HCT116 (cell line): ENCODE measurements at regions not wholly inside any gene's neighbourhood (a gene's known extent, or its start where the extent isn't known, plus 50 kb on each side); places are given as distances from the start of the nearest gene placed in this dataset.

Experiments used
- ATAC-seq: fragments of 200-7000 bp; cut with Tn5 transposase; 2 replicates; pipeline ENCODE4 v1.9.1; 2020; ENCODE audit warnings: mild to moderate bottlenecking, moderate library complexity
- BruUV-seq: library from RNA; stranded (reverse); fragments of 400-500 nt; replicated peaks from 2 replicates; lab custom pipeline; 2021; lab: Mats Ljungman, UMichigan
- CTCF ChIA-PET: fragments of 300-600 bp; sonication (Branson Sonifier 250); formaldehyde crosslinking; loops from one replicate; lab custom pipeline; 2021; ENCODE audit warnings: antibody characterized with exemption; lab: Charles Lee
- POLR2A ChIA-PET: fragments of 300-600, 350-600 bp; sonication (Branson Sonifier 250); formaldehyde crosslinking; loops from one replicate; lab custom pipeline; 2021; ENCODE audit warnings: antibody characterized with exemption; lab: Charles Lee
- RAD21 ChIA-PET, 2 experiments: fragments of 300-600 bp; sonication (Branson Sonifier 250); formaldehyde crosslinking; loops; one replicate each; lab custom pipeline; 2023; ENCODE audit warnings: low total read pairs in 2 of 2; ENCODE audit not compliant: uncharacterized antibody in 2 of 2, unreplicated experiment in 2 of 2, low non-redundant PET in 1 of 2; lab: Charles Lee
- DNase-seq: peaks from one replicate; pipeline ENCODE4 v3.0.0-alpha.2; 2010; ENCODE audit warnings: low read depth, low spot score
- H2AFZ ChIP-seq: fragments of 200-600 bp; shearing (Covaris generic), sonication (generic); 2 replicates; pipeline ENCODE4 v1.6.1; 2017; ENCODE audit warnings: low read depth, mixed run types, mixed read lengths, antibody characterized with exemption, low read length; ENCODE audit not compliant: poor library complexity, severe bottlenecking
- H3K27ac ChIP-seq: 2 replicates; pipeline ENCODE4 v1.5.1; 2012; ENCODE audit warnings: low read depth, low read length
- H3K27me3 ChIP-seq: fragments of 200-600 bp; sonication (generic); 2 replicates; pipeline ENCODE4 v1.6.1; 2016; ENCODE audit warnings: mixed run types, low read length, mixed read lengths; ENCODE audit not compliant: insufficient read depth
- H3K36me3 ChIP-seq, 2 experiments: fragments of 200-500 bp in 1 of 2; fragments of 200-600 bp in 1 of 2; sonication (Bioruptor generic) in 1 of 2; sonication (generic) in 1 of 2; 2 replicates each; pipeline versions ENCODE4 v1.5.1 to v1.6.1; 2014 to 2016; ENCODE audit warnings: low read length in 2 of 2, inconsistent platforms in 1 of 2, mixed read lengths in 1 of 2, mixed run types in 1 of 2; ENCODE audit not compliant: insufficient read depth in 2 of 2, control insufficient read depth in 1 of 2
- H3K4me1 ChIP-seq, 2 experiments: fragments of 200-600 bp in 1 of 2; sonication (generic) in 1 of 2; 2 replicates each; pipeline versions ENCODE4 v1.5.1 to v1.6.1; 2012 to 2017; ENCODE audit warnings: low read length in 2 of 2, inconsistent platforms in 1 of 2, mild to moderate bottlenecking in 1 of 2, mixed read lengths in 1 of 2, mixed run types in 1 of 2, moderate library complexity in 1 of 2; ENCODE audit not compliant: insufficient read depth in 2 of 2, control insufficient read depth in 1 of 2
- H3K4me2 ChIP-seq: fragments of 200-600 bp; sonication (generic); 2 replicates; pipeline ENCODE4 v1.6.1; 2017; ENCODE audit warnings: mixed run types, low read length, mixed read lengths
- H3K4me3 ChIP-seq, 2 experiments: fragments of 200-600 bp in 1 of 2; sonication (generic) in 1 of 2; replicated peaks in 1 of 2; 2 replicates each; pipeline ENCODE4 v1.5.1; 2011 to 2016; ENCODE audit warnings: low read length in 2 of 2, control low read depth in 1 of 2, low read depth in 1 of 2, mild to moderate bottlenecking in 1 of 2, mixed read lengths in 1 of 2, mixed run types in 1 of 2
- H3K79me2 ChIP-seq: fragments of 200-600 bp; sonication (generic); 2 replicates; pipeline ENCODE4 v1.6.1; 2017; ENCODE audit warnings: mild to moderate bottlenecking, mixed run types, low read length, moderate library complexity, mixed read lengths; ENCODE audit not compliant: insufficient read depth
- H3K9ac ChIP-seq: fragments of 200-600 bp; sonication (generic); 2 replicates; pipeline ENCODE4 v1.6.1; 2016; ENCODE audit warnings: low read length, mixed read lengths
- H3K9me2 ChIP-seq: fragments of 200-600 bp; sonication (generic), shearing (Covaris generic); 2 replicates; pipeline ENCODE4 v1.6.1; 2017; ENCODE audit warnings: mixed run types, mild to moderate bottlenecking, moderate library complexity; ENCODE audit not compliant: insufficient read depth
- H3K9me3 ChIP-seq, 2 experiments: fragments of 200-500 bp in 1 of 2; fragments of 200-600 bp in 1 of 2; sonication (Bioruptor generic) in 1 of 2; sonication (generic) in 1 of 2; 2 replicates each; pipeline ENCODE4 v1.6.1; 2014 to 2017; ENCODE audit warnings: low read length in 2 of 2, mixed read lengths in 2 of 2, inconsistent platforms in 1 of 2, low read depth in 1 of 2, mild to moderate bottlenecking in 1 of 2, mixed run types in 1 of 2, moderate library complexity in 1 of 2; ENCODE audit not compliant: control insufficient read depth in 1 of 2, insufficient read depth in 1 of 2
- H4K20me1 ChIP-seq: fragments of 200-600 bp; sonication (generic), shearing (Covaris generic); 2 replicates; pipeline ENCODE4 v1.6.1; 2017; ENCODE audit warnings: mixed run types, mild to moderate bottlenecking, moderate library complexity; ENCODE audit not compliant: insufficient read depth
- CEBPB ChIP-seq: IDR thresholded peaks from 2 replicates; pipeline ENCODE4 v1.6.1; 2012; ENCODE audit warnings: low read depth
- EGR1 ChIP-seq: IDR thresholded peaks from 2 replicates; pipeline ENCODE4 v1.6.1; 2012; ENCODE audit warnings: low read depth
- ELF1 ChIP-seq: IDR thresholded peaks from 2 replicates; pipeline ENCODE4 v1.6.1; 2012; ENCODE audit warnings: low read depth, borderline replicate concordance
- EZH2 ChIP-seq: fragments of 200-600 bp; sonication (generic); IDR thresholded peaks from 2 replicates; pipeline ENCODE4 v1.6.1; 2017; ENCODE audit warnings: antibody characterized with exemption, mixed run types
- EZH2phosphoT487 ChIP-seq: fragments of 200-600 bp; IDR thresholded peaks from 2 replicates; pipeline ENCODE4 v1.6.1; 2018; ENCODE audit warnings: antibody characterized with exemption, borderline replicate concordance
- JUND ChIP-seq: IDR thresholded peaks from 2 replicates; pipeline ENCODE4 v1.6.1; 2012
- POLR2A ChIP-seq: IDR thresholded peaks from 2 replicates; pipeline ENCODE4 v1.7.0; 2011; ENCODE audit warnings: borderline replicate concordance; ENCODE audit not compliant: insufficient read depth, insufficient read length; ENCODE audit errors: extremely low read depth
- POLR2AphosphoS5 ChIP-seq: IDR thresholded peaks from 2 replicates; pipeline ENCODE4 v1.6.1; 2011; ENCODE audit warnings: mild to moderate bottlenecking, low read depth, low read length, moderate library complexity
- SIN3A ChIP-seq: IDR thresholded peaks from 2 replicates; pipeline ENCODE4 v1.6.1; 2012; ENCODE audit warnings: low read depth
- SP1 ChIP-seq: IDR thresholded peaks from 2 replicates; pipeline ENCODE4 v1.6.1; 2012; ENCODE audit warnings: low read depth
- SRF ChIP-seq: IDR thresholded peaks from 2 replicates; pipeline ENCODE4 v1.6.1; 2012; ENCODE audit warnings: low read depth
- TCF7L2 ChIP-seq: IDR thresholded peaks from 2 replicates; pipeline ENCODE4 v1.7.0; 2011; ENCODE audit warnings: borderline replicate concordance, inconsistent platforms; ENCODE audit not compliant: insufficient read depth, insufficient read length; ENCODE audit errors: extremely low read depth
- YY1 ChIP-seq: IDR thresholded peaks from 2 replicates; pipeline ENCODE4 v1.6.1; 2011; ENCODE audit warnings: low read length, low read depth, moderate library complexity, mild to moderate bottlenecking; ENCODE audit not compliant: insufficient replicate concordance; ENCODE audit errors: extremely low read depth
- ZFX ChIP-seq: fragments of 450-650 bp; IDR thresholded peaks from 2 replicates; pipeline ENCODE4 v1.6.1; 2017
- intact Hi-C: fragments of 100-400 bp; cut with micrococcal nuclease; formaldehyde crosslinking; loops from 2 replicates; pipeline ENCODE4 v1.10.0; 2022
- TF ChIP-seq, protein P1 (sequence below): IDR thresholded peaks from 2 replicates; pipeline ENCODE4 v1.6.1; 2012
- TF ChIP-seq, protein P2 (sequence below), 3 experiments: fragments of 200-600 bp in 1 of 3; sonication (generic) in 1 of 3; IDR thresholded peaks in 2 of 3; conservative IDR thresholded peaks in 1 of 3; 2 replicates each; pipeline ENCODE4 v1.5.1; 2012 to 2017; ENCODE audit warnings: low read depth in 2 of 3, low read length in 2 of 3, antibody characterized with exemption in 1 of 3, borderline replicate concordance in 1 of 3, control low read depth in 1 of 3, mild to moderate bottlenecking in 1 of 3, mixed read lengths in 1 of 3, mixed run types in 1 of 3, moderate library complexity in 1 of 3; ENCODE audit not compliant: insufficient read depth in 1 of 3
- TF ChIP-seq, protein P3 (sequence below): IDR thresholded peaks from 2 replicates; pipeline ENCODE4 v1.6.1; 2012
- TF ChIP-seq, protein P4 (sequence below): IDR thresholded peaks from 2 replicates; pipeline ENCODE4 v1.6.1; 2012; ENCODE audit warnings: low read depth

DNA sequence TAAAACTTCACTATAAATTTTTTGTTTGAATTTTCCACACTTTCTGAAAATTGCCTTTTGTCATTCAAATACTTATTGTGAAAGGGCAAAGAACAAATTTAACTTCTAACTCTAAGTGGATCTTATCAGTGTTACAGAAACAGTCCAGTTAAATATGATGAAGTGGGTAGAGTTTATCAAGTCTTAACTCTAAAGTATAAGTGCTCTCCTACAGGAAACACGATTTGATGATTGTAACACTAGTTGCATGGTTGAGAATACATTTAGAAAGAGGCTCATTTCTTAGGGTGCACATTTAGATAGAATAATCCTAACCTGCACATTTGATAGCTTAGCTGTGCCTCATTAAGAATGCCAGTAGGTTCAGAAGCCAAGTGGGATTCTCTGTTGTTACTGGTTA is 838.3 kb upstream of the ATXN7L3B start:
- no peak overlapping the region for H3K4me2 ChIP-seq
- RAD21 ChIA-PET: no interaction called here
- H3K36me3 ChIP-seq: no peaks in the 10 kb centered on the region
- no TSS peak for BruUV-seq
- no peak for ATAC-seq
- no peaks in the 10 kb centered on the region for H4K20me1 ChIP-seq
- no peaks in the 10 kb centered on the region for H3K9me2 ChIP-seq
- H3K27me3 ChIP-seq: no peaks in the 10 kb centered on the region
- H3K9me3 ChIP-seq: no peaks in the 10 kb centered on the region
- no peak for TF ChIP-seq JUND
- no peak for TF ChIP-seq TCF7L2
- TF ChIP-seq EZH2: no peak
- no peak for TF ChIP-seq ELF1
- no peak for TF ChIP-seq POLR2A
- no peak for TF ChIP-seq CEBPB
- TF ChIP-seq, protein P1, sequence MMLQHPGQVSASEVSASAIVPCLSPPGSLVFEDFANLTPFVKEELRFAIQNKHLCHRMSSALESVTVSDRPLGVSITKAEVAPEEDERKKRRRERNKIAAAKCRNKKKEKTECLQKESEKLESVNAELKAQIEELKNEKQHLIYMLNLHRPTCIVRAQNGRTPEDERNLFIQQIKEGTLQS: no peak
- TF ChIP-seq, protein P2, sequence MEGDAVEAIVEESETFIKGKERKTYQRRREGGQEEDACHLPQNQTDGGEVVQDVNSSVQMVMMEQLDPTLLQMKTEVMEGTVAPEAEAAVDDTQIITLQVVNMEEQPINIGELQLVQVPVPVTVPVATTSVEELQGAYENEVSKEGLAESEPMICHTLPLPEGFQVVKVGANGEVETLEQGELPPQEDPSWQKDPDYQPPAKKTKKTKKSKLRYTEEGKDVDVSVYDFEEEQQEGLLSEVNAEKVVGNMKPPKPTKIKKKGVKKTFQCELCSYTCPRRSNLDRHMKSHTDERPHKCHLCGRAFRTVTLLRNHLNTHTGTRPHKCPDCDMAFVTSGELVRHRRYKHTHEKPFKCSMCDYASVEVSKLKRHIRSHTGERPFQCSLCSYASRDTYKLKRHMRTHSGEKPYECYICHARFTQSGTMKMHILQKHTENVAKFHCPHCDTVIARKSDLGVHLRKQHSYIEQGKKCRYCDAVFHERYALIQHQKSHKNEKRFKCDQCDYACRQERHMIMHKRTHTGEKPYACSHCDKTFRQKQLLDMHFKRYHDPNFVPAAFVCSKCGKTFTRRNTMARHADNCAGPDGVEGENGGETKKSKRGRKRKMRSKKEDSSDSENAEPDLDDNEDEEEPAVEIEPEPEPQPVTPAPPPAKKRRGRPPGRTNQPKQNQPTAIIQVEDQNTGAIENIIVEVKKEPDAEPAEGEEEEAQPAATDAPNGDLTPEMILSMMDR (IDR thresholded peaks at IDR 0.05 in 2 of 3, conservative IDR thresholded peaks at IDR 0.05 in 1 of 3; ENCODE audit: borderline replicate concordance in 1 of 3, insufficient read depth in 1 of 3, low read depth in 2 of 3, low read length in 2 of 3): no peak
- TF ChIP-seq POLR2AphosphoS5: no peak
- TF ChIP-seq, protein P3, sequence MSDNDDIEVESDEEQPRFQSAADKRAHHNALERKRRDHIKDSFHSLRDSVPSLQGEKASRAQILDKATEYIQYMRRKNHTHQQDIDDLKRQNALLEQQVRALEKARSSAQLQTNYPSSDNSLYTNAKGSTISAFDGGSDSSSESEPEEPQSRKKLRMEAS: no peak
- no peak for TF ChIP-seq SIN3A
- no peak for TF ChIP-seq SRF
- TF ChIP-seq, protein P4, sequence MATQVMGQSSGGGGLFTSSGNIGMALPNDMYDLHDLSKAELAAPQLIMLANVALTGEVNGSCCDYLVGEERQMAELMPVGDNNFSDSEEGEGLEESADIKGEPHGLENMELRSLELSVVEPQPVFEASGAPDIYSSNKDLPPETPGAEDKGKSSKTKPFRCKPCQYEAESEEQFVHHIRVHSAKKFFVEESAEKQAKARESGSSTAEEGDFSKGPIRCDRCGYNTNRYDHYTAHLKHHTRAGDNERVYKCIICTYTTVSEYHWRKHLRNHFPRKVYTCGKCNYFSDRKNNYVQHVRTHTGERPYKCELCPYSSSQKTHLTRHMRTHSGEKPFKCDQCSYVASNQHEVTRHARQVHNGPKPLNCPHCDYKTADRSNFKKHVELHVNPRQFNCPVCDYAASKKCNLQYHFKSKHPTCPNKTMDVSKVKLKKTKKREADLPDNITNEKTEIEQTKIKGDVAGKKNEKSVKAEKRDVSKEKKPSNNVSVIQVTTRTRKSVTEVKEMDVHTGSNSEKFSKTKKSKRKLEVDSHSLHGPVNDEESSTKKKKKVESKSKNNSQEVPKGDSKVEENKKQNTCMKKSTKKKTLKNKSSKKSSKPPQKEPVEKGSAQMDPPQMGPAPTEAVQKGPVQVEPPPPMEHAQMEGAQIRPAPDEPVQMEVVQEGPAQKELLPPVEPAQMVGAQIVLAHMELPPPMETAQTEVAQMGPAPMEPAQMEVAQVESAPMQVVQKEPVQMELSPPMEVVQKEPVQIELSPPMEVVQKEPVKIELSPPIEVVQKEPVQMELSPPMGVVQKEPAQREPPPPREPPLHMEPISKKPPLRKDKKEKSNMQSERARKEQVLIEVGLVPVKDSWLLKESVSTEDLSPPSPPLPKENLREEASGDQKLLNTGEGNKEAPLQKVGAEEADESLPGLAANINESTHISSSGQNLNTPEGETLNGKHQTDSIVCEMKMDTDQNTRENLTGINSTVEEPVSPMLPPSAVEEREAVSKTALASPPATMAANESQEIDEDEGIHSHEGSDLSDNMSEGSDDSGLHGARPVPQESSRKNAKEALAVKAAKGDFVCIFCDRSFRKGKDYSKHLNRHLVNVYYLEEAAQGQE: no peak
- TF ChIP-seq ZFX: no peak
- TF ChIP-seq YY1: no peak
- TF ChIP-seq EGR1: no peak
- no peak for TF ChIP-seq SP1
- TF ChIP-seq EZH2phosphoT487: no peak
- no peak overlapping the region for H2AFZ ChIP-seq
- H3K4me1 ChIP-seq: no peaks in the 10 kb centered on the region
- DNase-seq: no peak
- intact Hi-C loops: loop anchor here (5.0 kb wide), 1 partner anchor 1128 kb away; no protein-coding TSS in a partner anchor
- no peak overlapping the region for H3K27ac ChIP-seq
- H3K9ac ChIP-seq: no peak overlapping the region
- H3K4me3 ChIP-seq: no peak overlapping the region
- CTCF ChIA-PET: no interaction called here
- POLR2A ChIA-PET: no interaction called here
- no peaks in the 10 kb centered on the region for H3K79me2 ChIP-seq
